ENCODE measurements at regions not wholly inside any gene's neighbourhood (a gene's known extent, or its start where the extent isn't known, plus 50 kb on each side); places are given as distances from the start of the nearest gene placed in this dataset.

DNA sequence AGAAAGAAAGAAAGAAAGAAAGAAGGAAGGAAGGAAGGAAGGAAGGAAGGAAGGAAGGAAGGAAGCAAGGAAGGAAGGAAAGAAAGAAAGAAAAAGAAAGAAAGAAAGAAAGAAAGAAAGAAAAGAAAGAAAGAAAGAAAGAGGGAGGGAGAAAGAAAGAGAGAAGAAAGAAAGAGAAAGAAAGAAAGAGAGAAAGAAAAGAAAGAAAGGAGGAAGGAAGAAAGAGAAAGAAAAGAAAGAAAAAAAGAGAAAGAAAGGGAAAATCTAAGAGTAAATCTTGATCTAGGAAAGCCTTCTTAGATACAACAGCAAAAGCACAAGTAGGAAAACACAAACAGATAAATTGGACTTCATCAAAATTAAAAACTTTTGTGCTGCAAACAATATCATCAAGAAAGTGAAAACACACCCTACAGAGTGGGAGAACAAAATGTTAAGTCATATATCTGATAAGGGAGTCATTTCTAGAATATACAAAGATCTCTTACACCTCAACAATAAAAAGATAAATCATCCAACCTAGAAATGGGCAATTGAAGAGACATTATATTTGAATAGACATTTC lies 116.8 kb upstream of the FGF3 start:
- Histone ChIP-seq H3K4me3 (replicated peaks; ENCODE audit: low read depth, low read length) (no peak overlapping the region), H3K36me3 (ENCODE audit: control insufficient read depth, insufficient read depth, low read length) (no peaks in the 10 kb centered on the region), H3K27me3 (replicated peaks; ENCODE audit: control insufficient read depth, insufficient read depth, low read length) (no peaks in the 10 kb centered on the region)
- no peak for DNase-seq (ENCODE audit: extremely low read depth, insufficient read length)
- TF ChIP-seq, protein P1, sequence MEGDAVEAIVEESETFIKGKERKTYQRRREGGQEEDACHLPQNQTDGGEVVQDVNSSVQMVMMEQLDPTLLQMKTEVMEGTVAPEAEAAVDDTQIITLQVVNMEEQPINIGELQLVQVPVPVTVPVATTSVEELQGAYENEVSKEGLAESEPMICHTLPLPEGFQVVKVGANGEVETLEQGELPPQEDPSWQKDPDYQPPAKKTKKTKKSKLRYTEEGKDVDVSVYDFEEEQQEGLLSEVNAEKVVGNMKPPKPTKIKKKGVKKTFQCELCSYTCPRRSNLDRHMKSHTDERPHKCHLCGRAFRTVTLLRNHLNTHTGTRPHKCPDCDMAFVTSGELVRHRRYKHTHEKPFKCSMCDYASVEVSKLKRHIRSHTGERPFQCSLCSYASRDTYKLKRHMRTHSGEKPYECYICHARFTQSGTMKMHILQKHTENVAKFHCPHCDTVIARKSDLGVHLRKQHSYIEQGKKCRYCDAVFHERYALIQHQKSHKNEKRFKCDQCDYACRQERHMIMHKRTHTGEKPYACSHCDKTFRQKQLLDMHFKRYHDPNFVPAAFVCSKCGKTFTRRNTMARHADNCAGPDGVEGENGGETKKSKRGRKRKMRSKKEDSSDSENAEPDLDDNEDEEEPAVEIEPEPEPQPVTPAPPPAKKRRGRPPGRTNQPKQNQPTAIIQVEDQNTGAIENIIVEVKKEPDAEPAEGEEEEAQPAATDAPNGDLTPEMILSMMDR (IDR thresholded peaks at IDR 0.05; ENCODE audit: insufficient read depth, low read length, poor library complexity, severe bottlenecking): no peak

DNA sequence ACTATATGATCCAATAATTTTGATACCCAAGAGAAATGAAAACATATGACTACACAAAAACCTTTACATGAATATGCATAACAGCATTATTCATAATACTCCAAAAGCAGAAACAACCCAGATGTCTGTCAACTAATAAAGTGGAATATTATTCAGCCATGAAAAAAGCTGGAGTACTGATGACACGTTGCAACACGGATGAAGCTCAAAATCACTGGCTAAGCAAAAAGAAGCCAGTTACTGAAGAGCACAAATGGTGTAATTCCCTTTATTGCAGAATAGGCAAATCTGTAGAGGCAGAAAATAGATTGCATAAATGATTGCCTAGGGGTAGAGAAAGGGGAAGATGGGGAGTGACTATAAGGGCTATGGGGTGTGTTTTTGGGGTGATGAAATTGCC lies 117.6 kb upstream of the FGF3 start:
- H3K4me3 ChIP-seq (replicated peaks; ENCODE audit: low read depth, low read length): no peak overlapping the region
- H3K27me3 ChIP-seq (replicated peaks; ENCODE audit: control insufficient read depth, insufficient read depth, low read length): no peaks in the 10 kb centered on the region
- H3K36me3 ChIP-seq (ENCODE audit: control insufficient read depth, insufficient read depth, low read length): no peaks in the 10 kb centered on the region
- TF ChIP-seq, protein P1 (IDR thresholded peaks at IDR 0.05; ENCODE audit: insufficient read depth, low read length, poor library complexity, severe bottlenecking): no peak
- no peak for DNase-seq (ENCODE audit: extremely low read depth, insufficient read length)

DNA sequence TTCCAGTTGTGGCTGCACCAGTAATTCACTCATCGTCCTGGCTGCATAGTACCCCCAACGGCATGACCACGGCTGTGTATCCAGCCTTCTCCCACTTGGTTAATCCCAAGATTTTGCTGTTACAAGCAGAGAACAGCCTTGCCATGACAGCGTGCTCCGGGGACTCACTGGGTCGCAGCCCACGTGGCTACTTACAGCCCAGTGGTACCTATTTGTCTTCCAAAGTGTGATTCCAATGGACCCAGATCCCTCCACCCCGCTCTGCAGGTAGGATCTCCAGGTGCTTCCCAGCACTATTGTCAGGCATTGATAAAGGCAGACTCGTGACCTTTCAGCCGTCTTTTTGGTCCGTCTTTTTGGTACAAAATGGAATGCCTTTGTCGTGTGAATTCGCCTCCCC lies 119.0 kb upstream of the FGF3 start:
- H3K4me3 ChIP-seq (replicated peaks; ENCODE audit: low read depth, low read length): no peak overlapping the region
- TF ChIP-seq, protein P1 (IDR thresholded peaks at IDR 0.05; ENCODE audit: insufficient read depth, low read length, poor library complexity, severe bottlenecking): no peak
- DNase-seq (ENCODE audit: extremely low read depth, insufficient read length): no peak
- no peaks in the 10 kb centered on the region for H3K36me3 ChIP-seq (ENCODE audit: control insufficient read depth, insufficient read depth, low read length)
- no peaks in the 10 kb centered on the region for H3K27me3 ChIP-seq (replicated peaks; ENCODE audit: control insufficient read depth, insufficient read depth, low read length)

DNA sequence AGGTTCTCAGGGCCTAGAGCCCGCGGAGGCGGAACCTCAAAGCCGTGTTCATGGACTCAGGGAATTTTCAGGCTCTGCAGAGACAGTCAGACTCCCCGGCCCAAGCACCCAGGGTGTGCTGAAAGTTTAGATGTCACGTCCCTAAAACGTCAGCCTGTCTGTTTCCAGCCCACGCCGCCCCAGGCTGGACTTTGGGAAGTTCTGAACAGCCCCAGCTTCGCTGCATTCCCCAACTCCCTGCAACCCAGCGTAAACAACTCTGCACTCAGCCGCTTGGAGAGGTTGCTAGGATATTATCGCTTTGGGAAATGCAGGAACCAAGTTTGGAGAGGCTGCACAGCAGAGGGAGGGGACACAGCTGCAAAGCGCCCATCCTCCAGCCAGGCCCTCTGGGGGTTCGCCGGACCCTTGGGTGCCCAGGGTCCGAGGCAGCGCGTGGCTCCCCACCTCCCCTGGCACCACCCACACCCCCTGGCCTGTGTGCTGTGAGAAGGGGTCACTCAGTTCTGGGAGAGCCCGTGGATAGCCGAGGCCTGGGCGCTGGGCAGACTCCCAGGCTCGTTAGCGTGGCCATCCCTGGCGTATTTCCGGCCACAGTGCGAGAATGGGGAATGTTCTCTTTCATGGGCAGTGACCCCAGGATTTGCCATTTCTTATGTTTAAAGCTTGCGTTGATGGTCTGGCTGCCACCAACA lies 120.5 kb upstream of the FGF3 start:
- no peak overlapping the region for H3K4me3 ChIP-seq (replicated peaks; ENCODE audit: low read depth, low read length)

DNA sequence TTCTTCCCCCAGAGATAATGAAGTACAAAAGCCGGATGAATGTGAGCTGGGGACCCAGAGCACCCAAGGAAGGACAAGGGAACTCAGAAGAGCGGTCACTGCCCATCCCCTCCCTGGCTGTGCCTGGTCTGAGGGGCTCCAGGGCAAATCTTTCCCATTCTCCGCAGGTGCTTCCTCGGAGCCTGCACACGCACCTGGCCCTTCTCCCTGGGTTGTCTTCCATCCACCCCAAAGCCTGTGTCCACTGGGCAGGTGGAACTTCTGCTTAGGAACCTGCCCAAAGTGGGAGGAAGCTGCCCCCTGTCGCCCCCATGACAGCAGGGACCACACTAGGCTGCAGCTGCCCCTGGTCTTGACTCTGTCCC lies 121.0 kb upstream of the FGF3 start:
- TF ChIP-seq, protein P1 (IDR thresholded peaks at IDR 0.05; ENCODE audit: insufficient read depth, low read length, poor library complexity, severe bottlenecking): no peak
- no peaks in the 10 kb centered on the region for H3K36me3 ChIP-seq (ENCODE audit: control insufficient read depth, insufficient read depth, low read length)
- no peak overlapping the region for H3K4me3 ChIP-seq (replicated peaks; ENCODE audit: low read depth, low read length)
- H3K27me3 ChIP-seq (replicated peaks; ENCODE audit: control insufficient read depth, insufficient read depth, low read length): no peaks in the 10 kb centered on the region
- no peak for DNase-seq (ENCODE audit: extremely low read depth, insufficient read length)

More for the DNA sequence above, 120.5 kb upstream of the FGF3 start:
- TF ChIP-seq, protein P1 (IDR thresholded peaks at IDR 0.05; ENCODE audit: insufficient read depth, low read length, poor library complexity, severe bottlenecking): no peak
- H3K36me3 ChIP-seq (ENCODE audit: control insufficient read depth, insufficient read depth, low read length): no peaks in the 10 kb centered on the region
- H3K27me3 ChIP-seq (replicated peaks; ENCODE audit: control insufficient read depth, insufficient read depth, low read length): no peaks in the 10 kb centered on the region
- DNase-seq (ENCODE audit: extremely low read depth, insufficient read length): no peak
